ENCODE measurements at regions not wholly inside any gene's neighbourhood (a gene's known extent, or its start where the extent isn't known, plus 50 kb on each side); places are given as distances from the start of the nearest gene placed in this dataset.

DNA sequence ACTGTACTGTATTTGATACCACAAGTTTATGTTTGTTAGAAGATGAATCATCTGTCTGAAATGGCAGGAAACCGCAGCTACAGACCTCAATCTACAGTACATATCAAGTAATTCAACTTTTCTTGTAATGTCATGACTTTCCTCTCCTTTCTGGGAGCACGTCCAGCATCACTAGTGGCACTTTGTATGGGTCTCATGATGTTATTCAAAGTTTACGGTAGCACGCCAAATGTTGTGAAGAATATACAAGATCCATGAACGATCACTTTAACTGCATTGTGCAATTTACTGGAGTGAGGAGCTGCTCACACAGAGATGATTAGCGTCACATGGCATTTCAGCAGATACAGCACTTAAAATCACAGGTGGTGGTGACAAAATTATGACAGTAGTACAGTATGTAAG lies 257.8 kb upstream of the GNAI1 start:
- no peak for DNase-seq (ENCODE audit: low read depth in 4 of 4, low spot score in 1 of 4)

DNA sequence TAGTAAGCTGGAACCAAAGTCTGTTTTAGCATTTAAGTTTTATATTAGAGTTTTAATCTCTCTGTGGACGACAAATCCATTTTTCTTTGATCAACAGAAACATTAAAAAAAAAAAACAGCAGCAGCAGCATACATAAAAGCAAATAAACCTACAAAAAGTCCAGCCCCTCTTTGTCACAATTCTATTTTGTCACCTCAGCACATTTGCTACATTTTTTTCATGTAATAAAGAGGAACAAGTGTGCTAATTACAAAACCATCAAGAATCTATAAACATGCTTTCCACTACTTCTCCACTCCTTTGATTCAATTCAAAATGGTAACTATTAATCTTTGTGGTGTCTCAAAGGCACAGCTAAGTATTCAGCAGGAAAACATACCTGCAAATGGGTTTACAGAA lies 259.8 kb upstream of the GNAI1 start:
- no peak for DNase-seq (ENCODE audit: low read depth in 4 of 4, low spot score in 1 of 4)

DNA sequence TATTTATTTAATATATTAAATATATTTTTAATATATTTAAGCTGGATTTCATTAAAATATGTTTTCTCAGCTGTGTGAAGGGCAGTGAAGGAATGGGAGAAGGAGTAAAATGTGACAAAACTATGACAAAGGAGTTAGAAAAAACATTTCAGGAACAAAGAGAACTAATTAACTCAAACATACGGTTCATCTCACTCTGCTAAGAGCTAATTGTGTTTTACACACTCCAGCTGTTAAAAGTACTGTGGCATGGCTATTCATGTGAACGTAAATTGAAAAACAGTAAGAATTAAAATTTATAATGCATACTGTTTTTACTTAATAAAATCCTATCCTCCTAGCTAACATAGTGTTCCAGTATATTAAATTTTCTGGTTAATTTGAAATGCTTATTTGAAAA lies 262.5 kb upstream of the GNAI1 start:
- DNase-seq (ENCODE audit: low read depth in 4 of 4, low spot score in 1 of 4) = no peak

DNA sequence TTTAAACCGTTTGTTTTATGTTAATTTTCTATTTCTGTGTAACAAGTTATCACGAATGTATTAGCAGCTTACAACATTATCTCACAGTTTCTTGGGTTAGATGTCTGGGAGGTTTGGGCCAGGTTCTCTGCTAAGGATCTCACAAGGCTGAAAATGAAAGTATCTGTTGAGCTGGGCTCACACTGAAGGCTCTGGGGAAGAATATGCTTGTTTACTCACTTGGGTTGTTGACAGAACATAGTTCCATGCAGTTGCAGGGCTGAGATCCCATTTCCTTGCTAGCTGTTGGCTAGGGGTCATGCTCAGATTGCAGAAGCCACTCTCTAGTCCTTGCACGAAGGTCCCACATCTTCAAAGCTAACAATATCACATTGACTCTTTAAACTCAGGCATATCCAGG lies 266.6 kb upstream of the GNAI1 start:
- DNase-seq (ENCODE audit: low read depth in 4 of 4, low spot score in 1 of 4) = no peak

DNA sequence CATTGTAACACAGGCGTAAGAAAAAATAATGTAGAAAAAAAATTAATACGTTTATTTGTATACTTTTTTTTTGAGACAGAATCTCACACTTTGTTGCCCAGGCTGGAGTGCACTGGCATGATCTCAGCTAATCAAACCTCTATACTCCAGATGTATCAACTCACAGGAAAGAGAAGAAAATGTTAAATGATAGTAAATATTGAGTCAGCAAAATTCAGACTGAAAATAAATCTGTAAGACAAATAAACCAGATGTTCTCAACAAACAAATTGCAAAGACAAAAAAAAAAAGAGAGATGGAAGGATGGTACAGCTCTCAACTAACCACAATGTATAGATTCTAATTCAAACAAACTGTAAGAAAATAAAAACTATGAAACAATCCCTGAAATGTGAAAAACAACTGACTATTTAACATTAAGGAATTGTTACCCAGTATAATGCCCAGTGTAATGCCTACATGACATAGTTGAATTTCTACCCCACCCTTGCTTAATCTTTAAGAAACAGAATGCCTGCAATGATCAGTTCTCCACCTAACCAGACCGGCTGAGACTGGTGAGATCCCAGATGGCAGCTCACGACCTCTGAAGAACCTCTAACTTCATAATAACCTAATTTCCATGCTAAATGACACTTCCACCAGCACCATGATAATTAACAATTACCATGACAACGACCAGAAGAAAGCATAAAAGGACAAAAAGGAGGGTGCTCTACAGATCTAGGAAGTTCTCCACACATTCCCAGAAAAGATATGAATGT lies 272.0 kb upstream of the GNAI1 start:
- DNase-seq (ENCODE audit: low read depth in 4 of 4, low spot score in 1 of 4) = no peak

DNA sequence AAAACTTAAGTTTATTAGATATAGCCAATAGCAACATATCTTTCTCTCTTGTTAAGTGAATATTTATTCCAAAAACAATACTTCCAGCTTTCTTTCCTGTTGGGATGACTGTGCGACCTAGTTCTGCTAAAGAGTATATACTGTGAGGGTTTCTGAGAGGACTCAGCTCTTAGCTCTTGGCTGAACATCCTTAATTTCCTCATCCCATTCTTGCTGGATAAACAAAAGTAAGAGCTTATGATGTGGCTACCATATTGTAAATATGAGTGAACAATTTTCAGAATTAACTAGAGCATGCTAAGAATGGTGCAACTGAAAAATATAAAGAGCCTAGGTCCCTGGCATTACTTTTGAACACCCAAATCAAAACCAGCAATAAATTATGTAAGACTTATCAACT lies 279.5 kb upstream of the GNAI1 start:
- DNase-seq (ENCODE audit: low read depth in 4 of 4, low spot score in 1 of 4) = no peak

DNA sequence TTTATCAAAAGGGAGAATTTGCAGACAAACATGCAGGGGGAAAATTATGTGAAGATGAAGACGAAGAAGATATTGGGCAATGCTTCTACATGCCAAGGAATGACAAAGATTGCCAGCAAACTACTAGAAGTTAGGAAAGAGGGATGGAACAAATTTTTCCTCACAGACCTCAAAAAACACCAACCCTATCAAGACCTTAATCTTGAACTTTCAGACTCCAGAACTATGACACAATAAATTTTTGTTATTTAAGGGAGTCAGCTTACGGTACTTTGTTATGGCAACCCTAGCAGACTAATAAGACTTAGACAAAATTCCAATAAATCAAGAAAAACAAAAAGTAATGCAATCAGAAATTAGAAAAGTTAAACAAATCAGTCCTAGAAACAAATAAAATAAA lies 280.0 kb upstream of the GNAI1 start:
- DNase-seq (ENCODE audit: low read depth in 4 of 4, low spot score in 1 of 4) = no peak

DNA sequence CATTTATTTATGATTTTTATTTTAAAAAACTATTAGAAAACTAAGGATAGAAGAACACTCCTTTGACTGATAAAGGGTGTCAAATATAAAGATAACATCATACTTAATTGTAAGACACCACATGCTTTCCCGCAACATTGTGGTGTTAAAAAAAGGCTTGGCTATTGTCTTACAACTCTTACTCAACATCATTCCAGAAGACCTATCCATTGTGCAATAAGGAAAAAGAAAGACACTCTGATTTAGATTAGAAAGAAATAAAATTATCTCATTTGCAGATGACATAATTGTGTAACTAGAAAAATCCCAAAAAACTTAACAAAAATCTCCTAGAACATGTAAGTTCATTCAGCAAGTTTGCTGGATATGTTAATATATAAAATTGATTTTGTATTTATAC lies 296.7 kb upstream of the GNAI1 start:
- no peak for DNase-seq (ENCODE audit: low read depth in 4 of 4, low spot score in 1 of 4)

DNA sequence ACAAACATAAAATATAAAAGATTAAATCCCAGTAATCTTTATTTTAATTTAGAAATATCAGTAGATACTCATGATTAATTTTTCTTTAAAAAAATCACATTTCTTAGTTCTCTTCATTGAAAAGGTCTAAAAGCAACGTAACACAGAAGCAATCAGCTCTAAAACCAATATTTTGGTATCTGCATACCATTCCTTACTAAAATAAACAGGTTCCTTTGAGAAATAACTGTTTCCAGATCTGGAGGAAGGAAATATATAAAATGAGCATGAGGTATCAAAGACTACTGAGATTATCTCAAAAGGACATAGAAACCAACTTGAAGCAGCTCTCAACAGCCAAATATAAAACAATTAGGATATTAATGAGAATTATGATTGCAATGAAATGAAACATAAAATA lies 301.0 kb upstream of the GNAI1 start:
- DNase-seq (ENCODE audit: low read depth in 4 of 4, low spot score in 1 of 4) = no peak

DNA sequence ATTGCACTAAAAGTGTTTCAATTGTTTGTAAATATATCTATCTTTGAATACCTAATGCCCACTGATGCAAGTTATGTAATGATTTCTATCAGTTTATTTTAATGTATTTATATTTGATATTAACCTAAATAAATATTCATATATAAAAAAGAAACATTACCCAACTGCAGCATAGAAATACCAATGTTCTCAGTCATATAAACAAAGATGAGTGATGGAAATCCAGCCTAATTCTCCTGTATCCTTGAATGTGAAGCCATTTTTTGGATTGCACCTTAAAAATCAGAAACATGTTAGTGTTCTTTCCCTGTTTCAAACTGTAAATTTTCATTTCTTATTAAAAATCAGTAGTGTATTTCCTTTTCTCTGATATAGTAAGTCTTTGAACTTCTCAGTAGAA lies 305.8 kb upstream of the GNAI1 start:
- no peak for DNase-seq (ENCODE audit: low read depth in 4 of 4, low spot score in 1 of 4)

DNA sequence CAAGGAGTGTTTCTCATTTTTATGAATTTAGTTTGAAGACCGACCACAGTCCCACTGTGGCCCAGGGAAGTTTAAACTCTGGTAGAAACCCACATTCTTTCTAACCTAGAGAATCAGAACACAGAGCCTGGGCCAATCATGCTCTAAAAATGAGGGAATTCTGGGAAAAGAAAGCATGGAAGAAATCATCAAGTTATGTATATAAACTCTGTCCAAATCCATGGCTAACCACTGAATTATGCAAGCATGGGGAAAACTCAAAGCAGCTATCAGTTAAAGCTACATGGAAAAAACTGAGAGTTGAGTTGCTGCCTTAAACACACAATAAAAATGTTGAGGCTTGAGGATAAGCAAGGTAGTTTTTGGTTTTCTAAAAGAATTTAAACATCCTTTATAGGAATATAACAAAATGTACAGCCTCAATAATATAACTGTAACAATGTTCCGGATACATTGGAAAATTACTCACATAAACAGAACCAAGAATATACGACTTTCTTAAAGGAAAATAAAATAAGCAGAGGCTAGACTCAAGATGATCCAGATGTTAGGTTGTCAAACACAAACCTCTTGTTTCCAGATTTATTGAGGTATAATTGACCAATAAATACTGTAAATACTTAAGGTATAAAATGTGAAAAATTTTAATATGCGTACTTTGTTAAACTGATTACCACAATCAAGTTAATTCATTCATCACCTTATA lies 311.2 kb upstream of the GNAI1 start:
- DNase-seq (ENCODE audit: low read depth in 4 of 4, low spot score in 1 of 4) = no peak

DNA sequence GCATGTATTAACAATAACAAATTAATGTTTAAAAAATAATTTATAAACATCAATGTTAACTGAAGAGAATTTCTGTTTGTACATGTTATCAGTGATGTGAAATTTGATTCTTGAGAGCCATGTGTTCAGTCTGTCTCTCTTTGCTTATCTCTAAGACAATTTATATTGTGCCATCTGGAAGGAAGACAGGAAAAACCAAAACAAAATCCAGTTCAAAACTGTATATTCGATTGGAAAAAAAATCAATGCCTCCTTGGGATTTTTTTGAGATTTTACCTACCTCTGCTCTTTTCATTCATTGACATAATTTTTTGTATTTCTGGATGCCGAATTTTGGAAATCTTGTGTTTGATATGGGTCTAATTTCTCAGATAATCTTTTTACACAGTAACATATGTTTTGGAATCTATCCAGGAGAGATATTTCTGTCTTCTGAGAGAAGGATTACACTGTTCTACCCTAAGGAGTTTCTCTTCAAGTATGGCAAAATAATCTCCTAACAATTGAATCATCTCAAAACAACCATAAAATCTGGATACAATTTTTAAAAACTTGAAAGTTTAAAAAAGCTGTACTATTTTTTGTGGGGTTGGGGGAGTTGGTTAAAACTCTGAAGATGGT lies 311.9 kb upstream of the GNAI1 start:
- no peak for DNase-seq (ENCODE audit: low read depth in 4 of 4, low spot score in 1 of 4)

DNA sequence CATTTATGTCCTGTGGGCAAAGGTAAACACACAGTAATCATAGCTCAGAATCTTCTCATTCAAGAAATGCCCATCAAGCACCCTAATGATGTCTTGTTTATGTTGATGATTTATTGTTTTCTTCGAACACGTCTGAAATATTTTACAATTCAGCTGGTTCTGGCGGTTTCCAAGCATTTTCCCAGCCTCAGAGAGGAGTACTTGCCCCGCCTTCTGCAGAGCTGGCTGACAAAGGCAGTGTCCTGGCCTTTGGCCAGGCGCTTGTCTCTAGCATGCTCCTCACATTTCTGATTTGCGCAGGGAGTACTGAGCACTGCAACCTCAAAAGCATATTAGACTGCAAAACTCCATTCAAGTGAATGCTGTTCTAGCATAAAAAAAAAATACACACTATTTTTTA lies 314.2 kb upstream of the GNAI1 start:
- DNase-seq (ENCODE audit: low read depth in 4 of 4, low spot score in 1 of 4) = no peak

DNA sequence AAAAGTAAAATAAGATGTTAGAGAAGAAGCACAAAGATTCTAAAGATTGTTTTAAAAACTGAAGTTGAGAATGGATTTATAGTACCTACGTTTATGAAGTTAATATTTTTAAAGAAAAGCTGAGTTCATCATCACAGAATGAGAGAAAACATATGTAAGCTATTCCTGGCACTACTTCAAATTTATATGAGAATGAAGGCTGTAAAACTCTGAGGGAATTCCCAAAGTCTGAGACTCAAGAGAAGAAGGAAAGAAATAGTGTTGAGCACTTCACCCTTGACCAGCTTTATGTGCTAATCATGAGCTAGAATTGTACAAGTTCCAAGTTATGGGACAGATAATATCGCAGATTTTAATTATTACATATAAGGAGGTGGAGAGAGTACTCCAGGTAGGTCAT lies 323.7 kb upstream of the GNAI1 start:
- no peak for DNase-seq (ENCODE audit: low read depth in 4 of 4, low spot score in 1 of 4)

DNA sequence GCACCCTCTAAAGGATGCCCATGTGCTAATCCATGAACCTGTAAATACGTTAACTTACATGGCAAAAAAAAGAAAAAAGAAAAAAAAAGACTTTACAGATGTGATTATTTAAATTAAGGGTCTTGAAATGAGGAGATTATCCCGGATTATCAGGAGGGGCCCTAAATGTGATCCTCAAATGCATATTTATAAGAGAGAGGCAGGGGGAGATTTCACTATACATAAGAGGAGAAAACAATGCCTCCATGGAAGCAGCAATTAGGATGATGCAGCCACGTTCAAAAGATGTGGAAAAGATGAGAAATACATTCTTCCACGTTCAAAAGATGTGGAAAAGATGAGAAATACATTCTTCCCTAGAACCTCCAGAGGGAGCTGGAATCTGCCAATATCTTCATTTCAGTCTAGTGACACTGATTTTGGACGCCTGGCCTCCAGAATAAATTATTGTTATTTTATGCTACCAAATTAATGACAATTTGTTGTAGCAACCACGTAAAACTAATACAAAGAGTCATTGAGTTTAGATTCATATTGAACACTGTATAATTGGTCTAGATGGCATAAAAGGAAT lies 328.4 kb upstream of the GNAI1 start:
- DNase-seq (ENCODE audit: low read depth in 4 of 4, low spot score in 1 of 4) = no peak

DNA sequence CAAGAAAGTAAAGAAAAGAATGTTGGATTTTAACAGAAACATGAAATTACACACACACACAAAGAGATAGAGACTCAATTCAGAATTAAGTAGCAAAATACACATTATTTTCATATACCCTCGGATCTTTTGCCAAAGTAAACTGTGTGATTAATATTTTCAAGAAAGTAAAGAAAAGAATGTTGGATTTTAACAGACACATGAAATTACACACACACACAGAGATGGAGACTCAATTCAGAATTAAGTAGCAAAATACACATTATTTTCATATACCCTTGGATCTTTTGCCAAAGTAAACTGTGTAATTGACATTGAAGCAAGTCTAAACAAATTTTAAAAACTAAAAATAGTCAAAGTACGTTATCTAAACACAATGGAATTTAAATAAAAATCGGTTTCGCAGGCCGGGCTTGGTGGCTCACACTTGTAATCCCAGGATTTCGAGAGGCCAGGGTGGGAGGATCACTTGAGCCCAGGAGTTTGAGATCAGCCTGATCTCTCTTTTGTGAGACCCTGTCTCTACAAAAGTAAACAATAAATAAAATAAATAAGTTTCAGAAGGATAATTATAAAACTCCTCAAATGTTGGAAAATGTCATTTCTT lies 337.3 kb upstream of the MAGI2 start:
- DNase-seq (ENCODE audit: low read depth in 4 of 4, low spot score in 1 of 4) = no peak

DNA sequence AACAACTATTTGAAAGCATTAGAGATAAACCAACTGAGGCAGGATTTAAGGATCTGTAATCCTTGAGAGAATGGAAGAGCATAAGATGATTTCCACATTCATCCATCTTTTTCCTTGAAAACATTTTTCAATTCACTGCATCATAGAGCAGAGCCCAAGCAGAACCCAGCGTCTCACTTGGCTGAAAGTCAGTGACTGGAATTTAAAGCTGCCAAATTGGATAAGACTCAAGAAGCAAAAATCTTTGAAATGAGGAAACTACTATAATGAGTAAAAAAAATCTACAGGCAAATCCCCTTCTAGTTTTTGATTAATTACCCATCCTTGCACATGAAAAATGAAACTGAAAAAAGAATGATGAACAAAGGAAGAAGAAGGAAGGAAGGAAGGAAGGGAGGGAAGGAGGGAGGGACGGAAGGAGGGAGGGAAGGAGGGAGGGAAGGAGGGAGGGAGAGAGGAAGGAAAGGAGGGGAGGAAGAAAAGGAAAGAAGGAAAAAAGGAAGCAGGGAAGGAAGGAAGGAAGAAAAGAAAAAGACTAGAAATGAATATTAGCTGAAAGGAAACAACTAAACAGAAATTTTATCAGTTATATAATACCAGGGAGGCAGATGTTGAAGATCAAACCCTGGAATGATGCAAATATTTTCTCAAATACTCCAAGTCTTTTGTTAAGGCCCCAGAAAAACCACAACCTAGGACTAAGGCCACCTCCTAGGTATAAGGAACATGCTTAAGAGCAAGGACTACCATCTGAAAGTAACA lies 336.3 kb upstream of the MAGI2 start:
- no peak for DNase-seq (ENCODE audit: low read depth in 4 of 4, low spot score in 1 of 4)

DNA sequence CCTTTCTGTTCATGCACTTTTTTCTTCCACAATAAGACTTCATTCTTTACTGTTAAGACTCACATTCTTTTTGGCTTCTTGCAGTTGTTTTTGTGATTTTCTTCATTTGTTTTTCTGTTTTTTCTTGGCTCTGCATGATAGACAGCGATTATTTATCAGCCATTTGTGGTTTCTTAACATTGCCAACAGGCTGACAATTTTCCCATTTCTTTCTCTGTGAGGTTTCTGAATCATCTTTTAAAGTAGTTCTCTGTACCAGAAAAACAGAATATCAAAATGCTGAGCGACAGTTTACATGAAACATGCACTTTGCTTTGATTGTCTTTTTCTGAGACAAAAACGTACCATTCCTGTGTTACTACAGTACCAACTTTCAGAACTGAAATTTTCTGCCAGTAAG lies 334.2 kb upstream of the MAGI2 start:
- no peak for DNase-seq (ENCODE audit: low read depth in 4 of 4, low spot score in 1 of 4)

DNA sequence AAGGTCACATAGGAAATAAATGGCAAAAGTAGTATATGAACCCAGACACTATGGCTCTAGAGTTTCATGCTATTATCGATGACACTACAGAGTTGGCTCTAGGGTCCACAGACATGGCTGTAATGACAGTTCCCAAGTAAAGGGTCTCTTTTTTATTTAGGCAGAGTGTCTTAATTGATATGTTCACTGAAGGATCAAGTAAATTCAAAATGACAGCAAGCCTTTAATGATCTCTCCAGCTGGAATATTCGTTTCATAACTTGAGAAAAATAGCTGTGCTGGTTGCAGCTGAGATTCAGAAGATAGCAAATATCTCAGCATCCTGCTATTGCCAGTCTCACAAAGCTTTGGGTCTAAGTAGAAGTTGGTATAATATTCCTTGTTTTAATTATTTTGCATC lies 333.6 kb upstream of the MAGI2 start:
- DNase-seq (ENCODE audit: low read depth in 4 of 4, low spot score in 1 of 4) = no peak

DNA sequence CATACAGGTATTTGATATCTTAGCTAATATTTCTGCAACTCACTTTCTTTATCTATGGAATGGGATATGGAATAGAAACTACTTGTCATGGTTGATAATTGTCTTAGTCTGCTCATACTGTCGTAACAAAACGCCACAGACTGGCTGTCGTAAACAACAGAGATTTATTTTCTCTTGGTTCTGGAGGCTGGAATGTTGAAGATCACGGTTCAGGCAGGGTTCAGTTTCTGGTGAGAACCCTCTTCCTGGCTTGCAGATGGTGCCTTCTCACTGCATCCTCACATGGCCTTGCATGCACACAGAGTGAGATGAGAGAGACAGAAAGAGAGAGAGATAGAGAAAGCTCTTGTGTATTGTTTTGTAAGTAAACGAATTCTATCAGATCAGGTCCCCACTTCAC lies 332.7 kb upstream of the MAGI2 start:
- no peak for DNase-seq (ENCODE audit: low read depth in 4 of 4, low spot score in 1 of 4)

DNA sequence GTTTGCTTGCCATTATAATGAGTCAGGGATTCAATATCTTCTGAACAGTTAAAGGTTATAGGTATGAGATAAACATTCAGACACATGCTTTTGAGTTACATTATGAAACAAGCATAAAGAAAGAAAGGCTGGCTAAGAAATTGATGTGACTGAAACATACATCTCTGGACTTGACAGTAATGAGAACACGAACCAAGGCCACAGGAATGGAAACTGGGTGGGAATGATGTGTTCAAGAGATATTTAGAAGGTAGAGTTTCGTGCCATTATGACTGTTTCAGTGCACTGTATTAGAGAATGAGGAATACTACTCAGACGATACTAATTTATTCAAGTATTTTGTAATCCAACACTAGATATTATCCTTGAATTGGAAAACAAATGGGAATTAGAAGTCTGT lies 332.1 kb upstream of the MAGI2 start:
- no peak for DNase-seq (ENCODE audit: low read depth in 4 of 4, low spot score in 1 of 4)
